DOHH2 (cell line): ENCODE measurements at regions not wholly inside any gene's neighbourhood (a gene's known extent, or its start where the extent isn't known, plus 50 kb on each side); places are given as distances from the start of the nearest gene placed in this dataset.

ENCODE experiments used
- EZH2phosphoT487 ChIP-seq: fragments of 200-600 bp; sonication (generic); IDR thresholded peaks from 2 replicates; pipeline ENCODE4 v1.6.1; 2017; ENCODE audit warnings: borderline replicate concordance, mild to moderate bottlenecking, antibody characterized with exemption, low read length, moderate library complexity, mixed read lengths
- TF ChIP-seq, protein P1 (sequence below): fragments of 200-600 bp; sonication (generic); IDR thresholded peaks from one replicate; pipeline ENCODE4 v1.5.1; 2014; ENCODE audit warnings: antibody characterized with exemption, mild to moderate bottlenecking, low read depth, low read length; ENCODE audit not compliant: poor library complexity, severe bottlenecking

DNA sequence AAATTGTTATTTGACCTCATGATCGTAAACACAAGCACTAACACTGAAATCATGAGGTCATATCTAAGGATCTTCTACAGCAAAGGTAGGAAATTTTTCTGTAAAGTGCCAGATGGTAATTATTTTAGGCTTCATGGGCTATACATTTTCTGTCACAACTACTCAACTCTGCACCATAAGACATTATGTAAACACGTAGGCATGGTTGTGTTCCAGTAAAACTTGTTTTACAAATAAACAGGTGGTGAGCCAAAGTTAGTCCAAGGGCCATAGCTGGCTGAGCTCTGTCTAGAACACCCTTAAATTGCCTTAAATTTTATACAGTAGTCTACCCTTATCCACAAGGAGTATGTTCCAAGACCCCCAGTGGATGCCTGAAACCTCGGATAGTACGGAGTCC is 147.3 kb upstream of the CYP1B1 start:
- TF ChIP-seq, protein P1, sequence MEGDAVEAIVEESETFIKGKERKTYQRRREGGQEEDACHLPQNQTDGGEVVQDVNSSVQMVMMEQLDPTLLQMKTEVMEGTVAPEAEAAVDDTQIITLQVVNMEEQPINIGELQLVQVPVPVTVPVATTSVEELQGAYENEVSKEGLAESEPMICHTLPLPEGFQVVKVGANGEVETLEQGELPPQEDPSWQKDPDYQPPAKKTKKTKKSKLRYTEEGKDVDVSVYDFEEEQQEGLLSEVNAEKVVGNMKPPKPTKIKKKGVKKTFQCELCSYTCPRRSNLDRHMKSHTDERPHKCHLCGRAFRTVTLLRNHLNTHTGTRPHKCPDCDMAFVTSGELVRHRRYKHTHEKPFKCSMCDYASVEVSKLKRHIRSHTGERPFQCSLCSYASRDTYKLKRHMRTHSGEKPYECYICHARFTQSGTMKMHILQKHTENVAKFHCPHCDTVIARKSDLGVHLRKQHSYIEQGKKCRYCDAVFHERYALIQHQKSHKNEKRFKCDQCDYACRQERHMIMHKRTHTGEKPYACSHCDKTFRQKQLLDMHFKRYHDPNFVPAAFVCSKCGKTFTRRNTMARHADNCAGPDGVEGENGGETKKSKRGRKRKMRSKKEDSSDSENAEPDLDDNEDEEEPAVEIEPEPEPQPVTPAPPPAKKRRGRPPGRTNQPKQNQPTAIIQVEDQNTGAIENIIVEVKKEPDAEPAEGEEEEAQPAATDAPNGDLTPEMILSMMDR, result no peak
- no peak for TF ChIP-seq EZH2phosphoT487
